GM20000 (cell line): ENCODE measurements at regions not wholly inside any gene's neighbourhood (a gene's known extent, or its start where the extent isn't known, plus 50 kb on each side); places are given as distances from the start of the nearest gene placed in this dataset.
"Not testable (repeated sequence)": the region's sequence is repeated elsewhere in the genome, so short reads cannot be mapped to it uniquely, and the experiment has no call there.

Experiments
- DNase-seq: peaks from one replicate; pipeline ENCODE4 v3.0.0; 2012; ENCODE audit warnings: low spot score
- CTCF ChIP-seq: IDR thresholded peaks from 2 replicates; pipeline ENCODE4 v1.5.1; 2012; ENCODE audit warnings: mild to moderate bottlenecking, control low read depth; ENCODE audit errors: extremely low read depth, missing control alignments

GRCh38 chr6:79377047-79377446 is 142.6 kb upstream of the HMGN3 start:
- no peak for TF ChIP-seq CTCF
- DNase-seq = no peak

- DNase-seq = no peak
- no peak for TF ChIP-seq CTCF
These were observed 141.3 kb upstream of the HMGN3 start for GRCh38 chr6:79375635-79376337.

- TF ChIP-seq CTCF = no peak
These were observed 139.8 kb upstream of the HMGN3 start for GRCh38 chr6:79374308-79374707.

GRCh38 chr6:79373880-79374279 is 139.4 kb upstream of the HMGN3 start:
- no peak for DNase-seq
- TF ChIP-seq CTCF = no peak

More at GRCh38 chr6:79374308-79374707, 139.8 kb upstream of the HMGN3 start:
- no peak for DNase-seq

- TF ChIP-seq CTCF = no peak
- DNase-seq = no peak
These were observed 138.8 kb upstream of the HMGN3 start for GRCh38 chr6:79373246-79373645.

GRCh38 chr6:79372757-79373156 is 138.3 kb upstream of the HMGN3 start:
- DNase-seq = no peak
- no peak for TF ChIP-seq CTCF

- TF ChIP-seq CTCF = no peak
These were observed 134.5 kb upstream of the HMGN3 start for GRCh38 chr6:79369026-79369425.

GRCh38 chr6:79363441-79363840 is 129.0 kb upstream of the HMGN3 start:
- DNase-seq = not testable (repeated sequence)

More at GRCh38 chr6:79369026-79369425, 134.5 kb upstream of the HMGN3 start:
- DNase-seq = no peak

- DNase-seq = not testable (repeated sequence)
These were observed 126.6 kb upstream of the HMGN3 start for GRCh38 chr6:79361074-79361473.
